ENCODE measurements at regions not wholly inside any gene's neighbourhood (a gene's known extent, or its start where the extent isn't known, plus 50 kb on each side); places are given as distances from the start of the nearest gene placed in this dataset.

- Histone ChIP-seq H3K4me3 (replicated peaks in 1 of 3; ENCODE audit: low read depth in 2 of 3, low read length in 3 of 3) (no peak overlapping the region), H3K27me3 (ENCODE audit: control insufficient read depth in 2 of 2, insufficient read depth in 2 of 2, low read length in 2 of 2) (no peaks in the 10 kb centered on the region), H4K20me1 (ENCODE audit: insufficient read depth, low read length) (no peaks in the 10 kb centered on the region), H3K4me1 (ENCODE audit: control insufficient read depth in 1 of 2, insufficient read depth in 2 of 2, low read length in 2 of 2) (no peaks in the 10 kb centered on the region), H3K9me3 (replicated peaks in 1 of 2; ENCODE audit: control insufficient read depth in 1 of 2, insufficient read depth in 1 of 2, low read length in 2 of 2) (peaks cover 0 to 12% of the 10 kb centered on the region in 2 donors), H3K9ac (ENCODE audit: insufficient read depth, low read length, poor library complexity, severe bottlenecking) (no peak overlapping the region), H2AFZ (ENCODE audit: insufficient read depth, low read depth, low read length, poor library complexity, severe bottlenecking) (no peak overlapping the region), H3K36me3 (replicated peaks in 1 of 2; ENCODE audit: control insufficient read depth in 1 of 2, insufficient read depth in 2 of 2, low read length in 2 of 2) (no peaks in the 10 kb centered on the region), H3K79me2 (ENCODE audit: insufficient read depth, low read length) (no peaks in the 10 kb centered on the region), H3K27ac (ENCODE audit: low read depth in 1 of 2, low read length in 2 of 2) (no peak overlapping the region), H3K4me2 (replicated peaks; ENCODE audit: extremely low read depth, low read length, poor library complexity, severe bottlenecking) (no peak overlapping the region)
- H3K27ac Mint-ChIP-seq = no peak overlapping the region
- intact Hi-C loops (cut with micrococcal nuclease) = no loop called here
- no peak for DNase-seq
- peaks cover 0 to 15% (median 7%) of the 10 kb centered on the region in 7 donors for H3K9me3 Mint-ChIP-seq
- TF ChIP-seq, protein P1, sequence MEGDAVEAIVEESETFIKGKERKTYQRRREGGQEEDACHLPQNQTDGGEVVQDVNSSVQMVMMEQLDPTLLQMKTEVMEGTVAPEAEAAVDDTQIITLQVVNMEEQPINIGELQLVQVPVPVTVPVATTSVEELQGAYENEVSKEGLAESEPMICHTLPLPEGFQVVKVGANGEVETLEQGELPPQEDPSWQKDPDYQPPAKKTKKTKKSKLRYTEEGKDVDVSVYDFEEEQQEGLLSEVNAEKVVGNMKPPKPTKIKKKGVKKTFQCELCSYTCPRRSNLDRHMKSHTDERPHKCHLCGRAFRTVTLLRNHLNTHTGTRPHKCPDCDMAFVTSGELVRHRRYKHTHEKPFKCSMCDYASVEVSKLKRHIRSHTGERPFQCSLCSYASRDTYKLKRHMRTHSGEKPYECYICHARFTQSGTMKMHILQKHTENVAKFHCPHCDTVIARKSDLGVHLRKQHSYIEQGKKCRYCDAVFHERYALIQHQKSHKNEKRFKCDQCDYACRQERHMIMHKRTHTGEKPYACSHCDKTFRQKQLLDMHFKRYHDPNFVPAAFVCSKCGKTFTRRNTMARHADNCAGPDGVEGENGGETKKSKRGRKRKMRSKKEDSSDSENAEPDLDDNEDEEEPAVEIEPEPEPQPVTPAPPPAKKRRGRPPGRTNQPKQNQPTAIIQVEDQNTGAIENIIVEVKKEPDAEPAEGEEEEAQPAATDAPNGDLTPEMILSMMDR (IDR thresholded peaks at IDR 0.05) = no peak
- peaks cover 8 to 15% (median 9%) of the 10 kb centered on the region in 3 donors for H3K27me3 Mint-ChIP-seq (ENCODE audit: low read depth in 3 of 3)
- no peaks in the 10 kb centered on the region for H3K4me1 Mint-ChIP-seq
- no peak overlapping the region for H3K4me3 Mint-ChIP-seq
- 78% methylated on average over 1 of the region's 4 CpGs for WGBS (ENCODE audit: insufficient coverage)
- no peaks in the 10 kb centered on the region for H3K36me3 Mint-ChIP-seq
These were observed 53.2 kb upstream of the IYD start for GRCh38 chr6:150315626-150316025.

GRCh38 chr6:150316936-150317335 lies 51.9 kb upstream of the IYD start:
- no peak overlapping the region for H2AFZ ChIP-seq (ENCODE audit: insufficient read depth, low read depth, low read length, poor library complexity, severe bottlenecking)
- TF ChIP-seq, protein P1 (IDR thresholded peaks at IDR 0.05) = no peak
- no peak overlapping the region for H3K4me3 ChIP-seq (replicated peaks in 1 of 3; ENCODE audit: low read depth in 2 of 3, low read length in 3 of 3)
- no peak overlapping the region for H3K27ac Mint-ChIP-seq
- no peak for DNase-seq
- H4K20me1 ChIP-seq (ENCODE audit: insufficient read depth, low read length) = no peaks in the 10 kb centered on the region
- intact Hi-C loops (cut with micrococcal nuclease) = no loop called here
- peaks cover 0 to 12% of the 10 kb centered on the region in 2 donors for H3K9me3 ChIP-seq (replicated peaks in 1 of 2; ENCODE audit: control insufficient read depth in 1 of 2, insufficient read depth in 1 of 2, low read length in 2 of 2)
- no peaks in the 10 kb centered on the region for H3K4me1 Mint-ChIP-seq
- no peaks in the 10 kb centered on the region for H3K79me2 ChIP-seq (ENCODE audit: insufficient read depth, low read length)
- H3K4me2 ChIP-seq (replicated peaks; ENCODE audit: extremely low read depth, low read length, poor library complexity, severe bottlenecking) = no peak overlapping the region
- no peak overlapping the region for H3K4me3 Mint-ChIP-seq
- H3K4me1 ChIP-seq (ENCODE audit: control insufficient read depth in 1 of 2, insufficient read depth in 2 of 2, low read length in 2 of 2) = no peaks in the 10 kb centered on the region
- 91% methylated on average over 5 of the region's 5 CpGs for WGBS (ENCODE audit: insufficient coverage)
- H3K9ac ChIP-seq (ENCODE audit: insufficient read depth, low read length, poor library complexity, severe bottlenecking) = no peak overlapping the region
- no peaks in the 10 kb centered on the region for H3K27me3 ChIP-seq (ENCODE audit: control insufficient read depth in 2 of 2, insufficient read depth in 2 of 2, low read length in 2 of 2)
- H3K27ac ChIP-seq (ENCODE audit: low read depth in 1 of 2, low read length in 2 of 2) = no peak overlapping the region
- H3K9me3 Mint-ChIP-seq = peaks cover 0 to 12% (median 5%) of the 10 kb centered on the region in 7 donors
- H3K36me3 ChIP-seq (replicated peaks in 1 of 2; ENCODE audit: control insufficient read depth in 1 of 2, insufficient read depth in 2 of 2, low read length in 2 of 2) = no peaks in the 10 kb centered on the region
- H3K36me3 Mint-ChIP-seq = no peaks in the 10 kb centered on the region
- peaks cover 7 to 16% (median 9%) of the 10 kb centered on the region in 3 donors for H3K27me3 Mint-ChIP-seq (ENCODE audit: low read depth in 3 of 3)

All from CD14-positive monocyte (primary cell).